ENCODE measurements at regions not wholly inside any gene's neighbourhood (a gene's known extent, or its start where the extent isn't known, plus 50 kb on each side); places are given as distances from the start of the nearest gene placed in this dataset.

GRCh38 chr9:13616491-13617035 is 337.1 kb upstream of the MPDZ start:
- TF ChIP-seq EZH2 (IDR thresholded peaks at IDR 0.05; ENCODE audit: borderline replicate concordance, control insufficient read depth, low read depth, low read length), result no peak
- no peak for TF ChIP-seq EP300 (IDR thresholded peaks at IDR 0.05; ENCODE audit: borderline replicate concordance in 1 of 2, control insufficient read depth in 1 of 2, low read depth in 2 of 2, low read length in 2 of 2)
- TF ChIP-seq E2F8 (IDR thresholded peaks at IDR 0.05; ENCODE audit: low read depth, partially characterized antibody), result no peak
- TF ChIP-seq CTCF (IDR thresholded peaks at IDR 0.05 in 2 of 3, conservative IDR thresholded peaks at IDR 0.05 in 1 of 3; ENCODE audit: control insufficient read depth in 2 of 3, extremely low read depth in 1 of 3, insufficient read depth in 1 of 3, low read depth in 3 of 3, low read length in 3 of 3), result no peak
- no peak for TF ChIP-seq POLR2AphosphoS5 (IDR thresholded peaks at IDR 0.05; ENCODE audit: low read length)
- TF ChIP-seq ATF7 (IDR thresholded peaks at IDR 0.05; ENCODE audit: low read depth), result no peak
